22Rv1 (cell line): ENCODE measurements at regions not wholly inside any gene's neighbourhood (a gene's known extent, or its start where the extent isn't known, plus 50 kb on each side); places are given as distances from the start of the nearest gene placed in this dataset.

Source experiments
- H3K27ac ChIP-seq: fragments of 450-650 bp; 2 replicates; pipeline ENCODE4 v1.5.1; 2017
- ZFX ChIP-seq: fragments of 450-650 bp; IDR thresholded peaks from 2 replicates; pipeline ENCODE4 v1.6.1; 2017; ENCODE audit warnings: antibody characterized with exemption, borderline replicate concordance
- TF ChIP-seq, protein P1 (sequence below): fragments of 450-650 bp; IDR thresholded peaks from 2 replicates; pipeline ENCODE4 v1.5.1; 2017; ENCODE audit warnings: mild to moderate bottlenecking

DNA sequence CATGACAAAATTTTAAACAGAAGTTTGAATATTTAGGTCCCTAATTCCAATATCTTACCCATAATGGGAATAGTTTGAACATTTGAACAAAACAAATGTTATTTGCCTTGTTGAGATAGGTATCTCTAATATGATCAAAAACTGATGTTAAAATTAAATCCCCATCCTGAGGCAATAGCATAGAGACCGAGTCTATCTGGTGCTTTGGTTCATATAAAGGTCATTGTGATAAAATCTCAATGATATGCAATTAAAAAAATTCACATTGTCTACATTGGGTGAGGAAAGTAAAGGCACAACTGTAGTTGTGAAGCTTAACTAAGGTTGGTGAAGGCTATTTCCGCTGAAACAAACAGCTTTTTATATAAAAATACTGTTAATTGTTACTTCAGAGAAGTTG is 318.3 kb downstream of the CAAP1 start:
- no peak for TF ChIP-seq ZFX
- TF ChIP-seq, protein P1, sequence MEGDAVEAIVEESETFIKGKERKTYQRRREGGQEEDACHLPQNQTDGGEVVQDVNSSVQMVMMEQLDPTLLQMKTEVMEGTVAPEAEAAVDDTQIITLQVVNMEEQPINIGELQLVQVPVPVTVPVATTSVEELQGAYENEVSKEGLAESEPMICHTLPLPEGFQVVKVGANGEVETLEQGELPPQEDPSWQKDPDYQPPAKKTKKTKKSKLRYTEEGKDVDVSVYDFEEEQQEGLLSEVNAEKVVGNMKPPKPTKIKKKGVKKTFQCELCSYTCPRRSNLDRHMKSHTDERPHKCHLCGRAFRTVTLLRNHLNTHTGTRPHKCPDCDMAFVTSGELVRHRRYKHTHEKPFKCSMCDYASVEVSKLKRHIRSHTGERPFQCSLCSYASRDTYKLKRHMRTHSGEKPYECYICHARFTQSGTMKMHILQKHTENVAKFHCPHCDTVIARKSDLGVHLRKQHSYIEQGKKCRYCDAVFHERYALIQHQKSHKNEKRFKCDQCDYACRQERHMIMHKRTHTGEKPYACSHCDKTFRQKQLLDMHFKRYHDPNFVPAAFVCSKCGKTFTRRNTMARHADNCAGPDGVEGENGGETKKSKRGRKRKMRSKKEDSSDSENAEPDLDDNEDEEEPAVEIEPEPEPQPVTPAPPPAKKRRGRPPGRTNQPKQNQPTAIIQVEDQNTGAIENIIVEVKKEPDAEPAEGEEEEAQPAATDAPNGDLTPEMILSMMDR: no peak
- H3K27ac ChIP-seq: no peak overlapping the region

DNA sequence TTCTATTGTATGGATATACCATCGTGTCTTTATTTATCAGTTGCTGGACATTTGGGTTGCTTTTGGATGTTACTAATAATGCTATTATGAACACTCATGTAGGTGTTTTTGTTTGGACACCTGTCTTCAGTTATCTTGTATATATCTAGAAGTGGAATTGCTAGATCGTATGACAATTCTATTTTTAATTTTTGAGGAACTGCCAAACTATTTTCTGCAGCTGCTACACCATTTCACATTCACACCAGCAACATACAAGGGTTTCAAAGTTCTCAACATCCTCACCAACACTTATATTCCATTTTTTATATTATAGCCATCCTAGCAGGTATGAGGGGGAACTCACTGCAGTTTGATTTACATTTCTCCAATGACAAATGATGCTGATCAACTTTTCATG is 324.6 kb downstream of the CAAP1 start:
- TF ChIP-seq ZFX: no peak
- TF ChIP-seq, protein P1: no peak
- no peak overlapping the region for H3K27ac ChIP-seq

DNA sequence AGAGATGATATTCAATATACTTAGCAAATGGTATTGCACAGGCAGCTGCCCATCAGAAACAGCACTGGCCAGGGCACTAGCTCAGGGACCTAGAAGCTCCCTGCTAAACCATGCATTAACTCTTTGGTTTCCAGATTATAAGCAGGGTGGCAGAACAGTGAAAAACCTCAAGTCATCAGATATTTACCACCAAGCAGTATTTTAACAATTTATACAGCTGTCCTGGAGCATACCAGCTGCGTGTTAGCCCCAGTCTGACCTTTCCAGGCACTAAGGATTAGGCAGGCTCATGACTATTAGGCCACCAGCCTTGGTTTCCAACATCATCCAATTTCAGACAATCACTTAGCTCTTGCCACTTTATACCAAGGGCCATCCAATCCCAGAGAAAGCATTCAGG is 326.5 kb downstream of the CAAP1 start:
- H3K27ac ChIP-seq: no peak overlapping the region
- TF ChIP-seq, protein P1: no peak
- TF ChIP-seq ZFX: no peak

DNA sequence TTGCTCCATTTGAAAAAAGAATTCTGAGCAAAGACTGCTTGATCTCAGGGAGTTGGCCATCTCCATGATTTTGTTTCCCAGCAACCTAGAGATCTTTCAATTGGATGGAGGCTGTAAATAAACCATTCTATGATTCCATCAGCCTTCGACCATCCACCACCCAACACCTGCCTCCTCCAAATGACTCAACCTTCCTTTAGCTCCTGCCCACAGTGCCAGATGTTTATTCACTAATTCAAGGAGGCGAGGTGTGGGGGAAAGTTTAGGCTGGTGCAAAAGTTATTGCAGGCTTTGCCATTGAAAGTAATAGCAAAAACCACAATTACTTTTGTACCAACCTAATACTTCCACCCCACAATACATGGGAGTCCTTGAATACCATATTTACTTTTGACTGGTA is 327.5 kb downstream of the CAAP1 start:
- H3K27ac ChIP-seq: no peak overlapping the region
- TF ChIP-seq, protein P1: no peak
- TF ChIP-seq ZFX: no peak

DNA sequence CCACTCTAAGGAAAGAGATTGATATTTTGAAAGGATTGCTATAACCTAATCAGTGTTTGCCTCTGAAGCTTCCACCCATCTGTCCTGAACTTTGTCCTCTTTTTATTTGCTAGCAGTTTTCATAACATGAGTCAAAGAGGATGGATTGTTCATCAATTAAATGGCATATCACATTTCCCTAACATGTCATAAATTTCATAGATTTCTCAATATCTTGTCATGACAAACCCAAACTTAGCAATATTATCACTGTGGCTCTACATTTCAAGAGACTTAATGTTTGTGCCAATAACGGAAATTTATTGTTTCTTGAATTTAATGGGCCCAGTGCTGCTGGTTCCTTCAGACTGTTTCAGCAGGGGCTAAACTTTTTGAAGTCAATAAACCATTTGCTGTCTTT is 330.3 kb downstream of the CAAP1 start:
- TF ChIP-seq ZFX: no peak
- TF ChIP-seq, protein P1: no peak

DNA sequence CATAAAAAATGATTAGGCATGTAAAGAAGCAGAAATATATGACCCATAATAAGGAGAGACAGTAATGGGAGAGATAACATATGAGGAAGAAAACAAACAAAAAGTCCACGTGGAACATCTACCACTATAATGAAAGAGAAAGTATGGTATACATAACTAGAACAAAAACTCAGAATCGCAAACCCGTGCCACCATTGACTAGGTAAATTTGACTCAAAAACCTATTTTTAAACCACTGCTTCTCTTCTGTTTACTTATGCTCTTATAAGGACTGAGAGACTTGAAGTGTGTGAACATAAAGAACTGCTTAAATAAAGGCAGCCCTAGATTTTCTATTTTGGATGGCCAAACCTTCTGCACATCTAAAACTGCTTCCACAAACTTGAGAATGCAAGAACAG is 330.7 kb downstream of the CAAP1 start:
- TF ChIP-seq ZFX: no peak
- TF ChIP-seq, protein P1: no peak
- H3K27ac ChIP-seq: no peak overlapping the region

More for the DNA sequence above, 330.3 kb downstream of the CAAP1 start:
- H3K27ac ChIP-seq: no peak overlapping the region

DNA sequence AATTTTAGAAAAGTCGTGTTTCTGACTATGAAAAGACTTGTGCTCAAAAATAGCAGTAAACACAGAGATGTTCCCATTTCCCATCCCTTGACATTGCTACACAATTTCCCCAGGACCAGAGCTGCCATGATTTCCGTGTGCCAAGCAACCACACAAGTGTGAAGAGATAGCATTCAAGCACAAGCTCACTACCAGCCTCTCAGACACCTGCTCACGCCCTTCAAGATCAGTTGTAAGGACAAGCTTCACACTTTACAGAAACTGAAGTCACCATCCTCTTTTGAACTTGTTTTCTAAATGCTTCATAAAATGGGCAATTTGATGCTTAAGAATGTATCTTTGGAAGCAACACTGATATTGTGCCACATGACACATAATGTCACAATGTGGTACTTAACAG is 333.1 kb downstream of the CAAP1 start:
- no peak overlapping the region for H3K27ac ChIP-seq
- TF ChIP-seq, protein P1: no peak
- no peak for TF ChIP-seq ZFX
